Neuronal stem cell (in vitro differentiated cells): ENCODE measurements at regions not wholly inside any gene's neighbourhood (a gene's known extent, or its start where the extent isn't known, plus 50 kb on each side); places are given as distances from the start of the nearest gene placed in this dataset.
"Not testable (repeated sequence)": the region's sequence is repeated elsewhere in the genome, so short reads cannot be mapped to it uniquely, and the experiment has no call there.

Experiments
- DNase-seq: peaks from one replicate; pipeline ENCODE4 v3.0.0-alpha.2; 2013; ENCODE audit warnings: low spot score
- H2AFZ ChIP-seq: one replicate; pipeline ENCODE4 v1.6.1; 2013; ENCODE audit warnings: mild to moderate bottlenecking, low read length, inconsistent platforms
- H2AK5ac ChIP-seq: 2 replicates; pipeline ENCODE4 v1.6.1; 2013; ENCODE audit warnings: low read depth, mild to moderate bottlenecking, inconsistent platforms, low read length, moderate library complexity, mixed read lengths
- H2BK120ac ChIP-seq: 2 replicates; pipeline ENCODE4 v1.6.1; 2013; ENCODE audit warnings: low read depth, mild to moderate bottlenecking, inconsistent platforms, low read length, moderate library complexity, mixed read lengths
- H2BK12ac ChIP-seq: one replicate; pipeline ENCODE4 v1.6.1; 2013; ENCODE audit warnings: low read length, inconsistent platforms
- H2BK15ac ChIP-seq: 2 replicates; pipeline ENCODE4 v1.6.1; 2013; ENCODE audit warnings: mild to moderate bottlenecking, low read length, inconsistent platforms, mixed read lengths
- H2BK5ac ChIP-seq: one replicate; pipeline ENCODE4 v1.6.1; 2013; ENCODE audit warnings: inconsistent platforms, mild to moderate bottlenecking, low read length, moderate library complexity
- H3K14ac ChIP-seq: one replicate; pipeline ENCODE4 v1.6.1; 2013; ENCODE audit warnings: low read length, inconsistent platforms
- H3K18ac ChIP-seq: 2 replicates; pipeline ENCODE4 v1.6.1; 2013; ENCODE audit warnings: low read length, inconsistent platforms
- H3K23ac ChIP-seq: 2 replicates; pipeline ENCODE4 v1.6.1; 2013; ENCODE audit warnings: low read depth, mild to moderate bottlenecking, mixed read lengths, low read length, inconsistent platforms; ENCODE audit not compliant: poor library complexity
- H3K27ac ChIP-seq: replicated peaks from 3 replicates; pipeline ENCODE4 v1.5.1; 2013; ENCODE audit warnings: low read length, inconsistent platforms
- H3K27me3 ChIP-seq, 3 experiments: 2 replicates each; pipeline ENCODE4 v1.6.1; 2013; ENCODE audit warnings: low read length in 3 of 3, mild to moderate bottlenecking in 2 of 3, inconsistent platforms in 1 of 3, low read depth in 1 of 3, mixed read lengths in 1 of 3, moderate library complexity in 1 of 3; ENCODE audit not compliant: control insufficient read depth in 3 of 3, insufficient read depth in 3 of 3
- H3K36me3 ChIP-seq, 2 donors: replicated peaks in 1 of 2; 2 replicates each; pipeline ENCODE4 v1.6.1; 2013; ENCODE audit warnings: low read length in 2 of 2; ENCODE audit not compliant: control insufficient read depth in 2 of 2, insufficient read depth in 2 of 2
- H3K4ac ChIP-seq: 2 replicates; pipeline ENCODE4 v1.6.1; 2013; ENCODE audit warnings: inconsistent platforms, mild to moderate bottlenecking, low read length, moderate library complexity
- H3K4me1 ChIP-seq, 2 donors: 1 replicate in 1 of 2; 2 replicates in 1 of 2; pipeline ENCODE4 v1.6.1; 2013; ENCODE audit warnings: low read length in 2 of 2, low read depth in 1 of 2; ENCODE audit not compliant: control insufficient read depth in 2 of 2, insufficient read depth in 1 of 2
- H3K4me2 ChIP-seq: one replicate; pipeline ENCODE4 v1.6.1; 2013; ENCODE audit warnings: mild to moderate bottlenecking, low read length, inconsistent platforms; ENCODE audit not compliant: insufficient read depth, poor library complexity, severe bottlenecking
- H3K4me3 ChIP-seq, 2 donors: 2 replicates each; pipeline ENCODE4 v1.5.1; 2013; ENCODE audit warnings: low read length in 2 of 2, mild to moderate bottlenecking in 2 of 2, inconsistent platforms in 1 of 2, moderate library complexity in 1 of 2
- H3K79me1 ChIP-seq: one replicate; pipeline ENCODE4 v1.6.1; 2013; ENCODE audit warnings: low read depth, mild to moderate bottlenecking, inconsistent platforms, low read length, moderate library complexity
- H3K9ac ChIP-seq: one replicate; pipeline ENCODE4 v1.6.1; 2013; ENCODE audit warnings: mild to moderate bottlenecking, low read depth, low read length, inconsistent platforms; ENCODE audit not compliant: poor library complexity
- H3K9me3 ChIP-seq, 2 donors: replicated peaks in 1 of 2; 2 replicates each; pipeline versions ENCODE3 to v1.6.1; 2013; ENCODE audit warnings: low read length in 2 of 2, mild to moderate bottlenecking in 2 of 2, inconsistent platforms in 1 of 2, low read depth in 1 of 2, mixed read lengths in 1 of 2, moderate library complexity in 1 of 2; ENCODE audit not compliant: control insufficient read depth in 2 of 2, insufficient read depth in 1 of 2
- H4K8ac ChIP-seq: one replicate; pipeline ENCODE4 v1.6.1; 2013; ENCODE audit warnings: low read depth, mild to moderate bottlenecking, inconsistent platforms, low read length, moderate library complexity
- H4K91ac ChIP-seq: one replicate; pipeline ENCODE4 v1.6.1; 2013; ENCODE audit warnings: low read length, low read depth, mild to moderate bottlenecking, inconsistent platforms; ENCODE audit not compliant: poor library complexity
- WGBS, 2 donors: extraction: QIAGEN DNeasy Blood & Tissue Kit; methylation state at CpG; one replicate each; pipeline ENCODE4 v1.1.7; 2013; ENCODE audit warnings: missing lambda C conversion rate in 2 of 2, mixed read lengths in 1 of 2; ENCODE audit not compliant: insufficient read length in 2 of 2, insufficient replicate concordance in 1 of 2; ENCODE audit errors: extremely low coverage in 2 of 2; 5-methylcytosine and 5-hydroxymethylcytosine counted together

DNA sequence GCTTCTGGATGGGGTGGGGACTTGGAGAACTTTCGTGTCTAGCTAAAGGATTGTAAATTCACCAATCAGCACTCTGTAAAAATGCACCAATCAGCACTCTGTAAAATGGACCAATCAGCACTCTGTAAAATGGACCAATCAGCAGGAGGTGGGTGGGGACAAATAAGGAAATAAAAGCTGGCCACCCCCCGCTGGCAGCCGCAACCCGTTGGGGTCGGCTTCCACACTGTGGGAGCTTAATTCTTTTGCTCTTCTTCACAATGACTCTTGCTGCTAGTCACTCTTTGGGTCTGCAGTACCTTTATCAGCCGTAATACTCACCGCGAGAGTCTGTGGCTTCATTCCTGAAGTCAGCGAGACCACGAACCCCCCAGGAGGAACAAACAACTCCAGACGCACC is 623.1 kb downstream of the DSC3 start:
- H3K4me3 ChIP-seq: not testable (repeated sequence)
- WGBS, 2 donors: no CpG with 5 or more reads among the region's 11 CpGs

DNA sequence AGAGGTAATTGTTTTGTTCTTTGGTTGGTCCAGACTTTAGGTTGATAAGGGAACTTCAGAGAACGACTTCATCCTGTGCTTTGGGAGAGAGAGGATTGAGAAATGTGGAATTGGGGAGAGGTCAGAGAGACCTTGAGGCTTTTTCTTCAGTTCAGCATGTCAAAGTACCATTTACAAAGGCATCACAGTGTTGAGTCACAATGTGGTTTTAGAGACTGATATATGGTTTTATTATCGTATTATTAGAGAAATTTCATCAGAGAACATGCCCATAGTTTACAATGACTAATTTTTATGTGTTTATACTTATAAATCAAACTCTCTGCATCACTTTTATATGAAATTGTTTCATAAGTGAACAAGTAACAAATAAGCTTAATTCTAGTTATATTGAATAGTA is 626.6 kb downstream of the DSC3 start:
- Histone ChIP-seq H3K23ac (no peak overlapping the region), H3K9ac (no peak overlapping the region)

More for the DNA sequence above, 623.1 kb downstream of the DSC3 start:
- H3K4me1 ChIP-seq, H2AK5ac ChIP-seq, H2BK5ac ChIP-seq, DNase-seq, H3K27me3 ChIP-seq, H3K79me1 ChIP-seq, H4K8ac ChIP-seq, H3K4ac ChIP-seq, H3K36me3 ChIP-seq, H3K27ac ChIP-seq, H3K14ac ChIP-seq, H3K23ac ChIP-seq, H2BK12ac ChIP-seq, H3K9me3 ChIP-seq, H3K18ac ChIP-seq, H2AFZ ChIP-seq, H2BK15ac ChIP-seq, H3K9ac ChIP-seq, H4K91ac ChIP-seq, H3K4me2 ChIP-seq, H2BK120ac ChIP-seq: not testable (repeated sequence)

DNA sequence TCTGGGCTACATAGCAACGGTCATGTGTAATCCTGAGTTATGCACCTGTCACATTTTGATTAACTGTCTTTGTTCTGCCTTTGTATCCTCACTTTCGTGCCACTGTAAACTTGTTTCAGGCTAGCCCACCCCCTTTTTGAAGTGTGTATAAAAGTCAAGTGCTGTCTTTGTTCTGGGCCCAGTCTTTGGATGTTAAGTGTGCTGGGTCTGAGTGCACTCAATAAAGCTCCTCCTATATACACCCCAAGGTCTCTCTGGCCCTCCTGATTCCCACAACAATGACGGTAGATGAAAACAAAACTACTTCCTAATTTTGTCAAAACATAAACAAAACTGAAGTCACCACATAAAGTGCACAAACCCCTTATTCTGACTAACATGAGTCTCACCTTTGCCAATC is 633.4 kb downstream of the DSC3 start:
- no CpG with 5 or more reads among the region's 3 CpGs for WGBS, 2 donors

More for the DNA sequence above, 626.6 kb downstream of the DSC3 start:
- no peaks in the 10 kb centered on the region for H3K36me3 ChIP-seq
- no peak overlapping the region for H4K8ac ChIP-seq
- WGBS, 2 donors: no CpG with 5 or more reads among the region's 2 CpGs
- no peak overlapping the region for H2BK12ac ChIP-seq
- H3K4ac ChIP-seq: no peak overlapping the region
- DNase-seq: no peak
- H3K4me3 ChIP-seq: no peak overlapping the region
- H4K91ac ChIP-seq: no peak overlapping the region
- no peak overlapping the region for H2AFZ ChIP-seq
- no peak overlapping the region for H2AK5ac ChIP-seq
- no peaks in the 10 kb centered on the region for H3K27me3 ChIP-seq
- H2BK5ac ChIP-seq: no peak overlapping the region
- H3K18ac ChIP-seq: no peak overlapping the region
- H2BK15ac ChIP-seq: no peak overlapping the region
- no peak overlapping the region for H2BK120ac ChIP-seq
- no peaks in the 10 kb centered on the region for H3K79me1 ChIP-seq
- H3K4me1 ChIP-seq: no peaks in the 10 kb centered on the region
- no peak overlapping the region for H3K27ac ChIP-seq
- H3K14ac ChIP-seq: no peak overlapping the region
- H3K9me3 ChIP-seq: no peaks in the 10 kb centered on the region
- H3K4me2 ChIP-seq: no peak overlapping the region

DNA sequence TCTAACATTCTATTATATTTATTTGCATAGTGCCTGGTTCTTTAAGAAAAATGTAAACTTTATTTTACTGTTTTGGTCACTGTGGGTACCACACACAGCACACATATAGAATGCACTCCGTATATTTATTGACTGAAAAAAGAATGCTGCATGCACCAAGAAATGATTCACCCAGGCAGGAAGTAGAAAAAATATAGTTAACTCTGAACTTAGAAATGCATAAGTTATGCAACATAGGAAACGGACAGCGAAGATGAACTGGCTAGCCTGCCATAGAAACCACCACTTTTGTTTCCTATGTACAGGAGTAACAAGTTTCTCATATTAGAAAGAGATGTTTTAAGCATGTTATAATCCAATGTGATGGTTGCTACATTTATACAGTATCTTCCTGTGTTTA is 635.8 kb downstream of the DSC3 start:
- WGBS, 2 donors: no CpG with 5 or more reads among the region's 3 CpGs
- no peak overlapping the region for H3K18ac ChIP-seq
- H3K4ac ChIP-seq: no peak overlapping the region
- H3K23ac ChIP-seq: no peak overlapping the region
- no peaks in the 10 kb centered on the region for H3K36me3 ChIP-seq
- H3K4me3 ChIP-seq: no peak overlapping the region
- H3K79me1 ChIP-seq: no peaks in the 10 kb centered on the region
- no peak overlapping the region for H2BK5ac ChIP-seq
- no peak for DNase-seq
- no peak overlapping the region for H4K91ac ChIP-seq
- no peak overlapping the region for H2AK5ac ChIP-seq
- no peaks in the 10 kb centered on the region for H3K27me3 ChIP-seq
- H3K9me3 ChIP-seq: no peaks in the 10 kb centered on the region
- H4K8ac ChIP-seq: no peak overlapping the region
- H2AFZ ChIP-seq: no peak overlapping the region
- H2BK15ac ChIP-seq: no peak overlapping the region
- no peak overlapping the region for H3K14ac ChIP-seq
- no peak overlapping the region for H2BK12ac ChIP-seq
- H3K4me1 ChIP-seq: no peaks in the 10 kb centered on the region
- H3K4me2 ChIP-seq: no peak overlapping the region
- H3K27ac ChIP-seq: no peak overlapping the region
- no peak overlapping the region for H3K9ac ChIP-seq
- no peak overlapping the region for H2BK120ac ChIP-seq

More for the DNA sequence above, 633.4 kb downstream of the DSC3 start:
- Histone ChIP-seq H3K27ac (no peak overlapping the region), H3K27me3 (no peaks in the 10 kb centered on the region), H3K36me3 (no peaks in the 10 kb centered on the region), H4K91ac (no peak overlapping the region), H3K18ac (no peak overlapping the region), H2AK5ac (no peak overlapping the region), H3K9ac (no peak overlapping the region), H3K14ac (no peak overlapping the region), H3K4ac (no peak overlapping the region), H2BK12ac (no peak overlapping the region), H2AFZ (no peak overlapping the region), H2BK120ac (no peak overlapping the region), H2BK5ac (no peak overlapping the region), H3K4me3 (no peak overlapping the region), H3K4me1 (no peaks in the 10 kb centered on the region), H3K23ac (no peak overlapping the region), H4K8ac (no peak overlapping the region), H2BK15ac (no peak overlapping the region), H3K9me3 (no peaks in the 10 kb centered on the region), H3K79me1 (no peaks in the 10 kb centered on the region), H3K4me2 (no peak overlapping the region)
- no peak for DNase-seq
